Liver (tissue), 2 donors: ENCODE measurements at regions not wholly inside any gene's neighbourhood (a gene's known extent, or its start where the extent isn't known, plus 50 kb on each side); places are given as distances from the start of the nearest gene placed in this dataset.

Experiments used
- TF ChIP-seq, protein P1 (sequence below): fragments of 150-350 bp; IDR thresholded peaks from 2 replicates; pipeline ENCODE4 v1.5.1; 2017; ENCODE audit warnings: improper control_type of control experiment, low read depth, low read length; ENCODE audit not compliant: missing input control
- TF ChIP-seq, protein P2 (sequence below): IDR thresholded peaks from 2 replicates; pipeline ENCODE4 v1.6.1; 2016; ENCODE audit warnings: antibody characterized with exemption
- TF ChIP-seq, protein P3 (sequence below): IDR thresholded peaks from 2 replicates; pipeline ENCODE4 v1.6.1; 2016; ENCODE audit warnings: antibody characterized with exemption, mild to moderate bottlenecking
- donor health status: healthy.

DNA sequence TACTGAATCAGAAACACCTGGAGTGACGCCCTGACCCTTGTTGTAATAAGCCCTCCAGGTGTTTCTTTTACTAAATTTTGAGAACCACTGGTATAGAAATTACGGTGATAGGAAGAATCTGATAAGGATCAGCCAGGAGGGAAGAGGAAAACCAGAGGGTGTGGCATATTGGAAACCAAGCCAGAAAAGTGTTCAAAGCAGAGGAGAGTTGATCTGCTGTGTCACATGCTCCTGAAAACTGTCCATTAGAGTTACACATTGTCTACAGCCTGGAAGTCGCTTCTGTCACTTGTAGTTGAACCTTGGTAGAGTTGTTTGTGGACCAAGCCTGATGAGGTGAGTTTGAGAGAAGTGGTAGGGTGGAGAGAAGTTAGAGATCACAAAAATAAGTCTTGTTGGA is 497.4 kb downstream of the ENC1 start:
- TF ChIP-seq, protein P1, sequence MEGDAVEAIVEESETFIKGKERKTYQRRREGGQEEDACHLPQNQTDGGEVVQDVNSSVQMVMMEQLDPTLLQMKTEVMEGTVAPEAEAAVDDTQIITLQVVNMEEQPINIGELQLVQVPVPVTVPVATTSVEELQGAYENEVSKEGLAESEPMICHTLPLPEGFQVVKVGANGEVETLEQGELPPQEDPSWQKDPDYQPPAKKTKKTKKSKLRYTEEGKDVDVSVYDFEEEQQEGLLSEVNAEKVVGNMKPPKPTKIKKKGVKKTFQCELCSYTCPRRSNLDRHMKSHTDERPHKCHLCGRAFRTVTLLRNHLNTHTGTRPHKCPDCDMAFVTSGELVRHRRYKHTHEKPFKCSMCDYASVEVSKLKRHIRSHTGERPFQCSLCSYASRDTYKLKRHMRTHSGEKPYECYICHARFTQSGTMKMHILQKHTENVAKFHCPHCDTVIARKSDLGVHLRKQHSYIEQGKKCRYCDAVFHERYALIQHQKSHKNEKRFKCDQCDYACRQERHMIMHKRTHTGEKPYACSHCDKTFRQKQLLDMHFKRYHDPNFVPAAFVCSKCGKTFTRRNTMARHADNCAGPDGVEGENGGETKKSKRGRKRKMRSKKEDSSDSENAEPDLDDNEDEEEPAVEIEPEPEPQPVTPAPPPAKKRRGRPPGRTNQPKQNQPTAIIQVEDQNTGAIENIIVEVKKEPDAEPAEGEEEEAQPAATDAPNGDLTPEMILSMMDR = no peak
- TF ChIP-seq, protein P2, sequence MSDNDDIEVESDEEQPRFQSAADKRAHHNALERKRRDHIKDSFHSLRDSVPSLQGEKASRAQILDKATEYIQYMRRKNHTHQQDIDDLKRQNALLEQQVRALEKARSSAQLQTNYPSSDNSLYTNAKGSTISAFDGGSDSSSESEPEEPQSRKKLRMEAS = no peak
- TF ChIP-seq, protein P3, sequence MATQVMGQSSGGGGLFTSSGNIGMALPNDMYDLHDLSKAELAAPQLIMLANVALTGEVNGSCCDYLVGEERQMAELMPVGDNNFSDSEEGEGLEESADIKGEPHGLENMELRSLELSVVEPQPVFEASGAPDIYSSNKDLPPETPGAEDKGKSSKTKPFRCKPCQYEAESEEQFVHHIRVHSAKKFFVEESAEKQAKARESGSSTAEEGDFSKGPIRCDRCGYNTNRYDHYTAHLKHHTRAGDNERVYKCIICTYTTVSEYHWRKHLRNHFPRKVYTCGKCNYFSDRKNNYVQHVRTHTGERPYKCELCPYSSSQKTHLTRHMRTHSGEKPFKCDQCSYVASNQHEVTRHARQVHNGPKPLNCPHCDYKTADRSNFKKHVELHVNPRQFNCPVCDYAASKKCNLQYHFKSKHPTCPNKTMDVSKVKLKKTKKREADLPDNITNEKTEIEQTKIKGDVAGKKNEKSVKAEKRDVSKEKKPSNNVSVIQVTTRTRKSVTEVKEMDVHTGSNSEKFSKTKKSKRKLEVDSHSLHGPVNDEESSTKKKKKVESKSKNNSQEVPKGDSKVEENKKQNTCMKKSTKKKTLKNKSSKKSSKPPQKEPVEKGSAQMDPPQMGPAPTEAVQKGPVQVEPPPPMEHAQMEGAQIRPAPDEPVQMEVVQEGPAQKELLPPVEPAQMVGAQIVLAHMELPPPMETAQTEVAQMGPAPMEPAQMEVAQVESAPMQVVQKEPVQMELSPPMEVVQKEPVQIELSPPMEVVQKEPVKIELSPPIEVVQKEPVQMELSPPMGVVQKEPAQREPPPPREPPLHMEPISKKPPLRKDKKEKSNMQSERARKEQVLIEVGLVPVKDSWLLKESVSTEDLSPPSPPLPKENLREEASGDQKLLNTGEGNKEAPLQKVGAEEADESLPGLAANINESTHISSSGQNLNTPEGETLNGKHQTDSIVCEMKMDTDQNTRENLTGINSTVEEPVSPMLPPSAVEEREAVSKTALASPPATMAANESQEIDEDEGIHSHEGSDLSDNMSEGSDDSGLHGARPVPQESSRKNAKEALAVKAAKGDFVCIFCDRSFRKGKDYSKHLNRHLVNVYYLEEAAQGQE = no peak
